ENCODE measurements at regions not wholly inside any gene's neighbourhood (a gene's known extent, or its start where the extent isn't known, plus 50 kb on each side); places are given as distances from the start of the nearest gene placed in this dataset.

DNA sequence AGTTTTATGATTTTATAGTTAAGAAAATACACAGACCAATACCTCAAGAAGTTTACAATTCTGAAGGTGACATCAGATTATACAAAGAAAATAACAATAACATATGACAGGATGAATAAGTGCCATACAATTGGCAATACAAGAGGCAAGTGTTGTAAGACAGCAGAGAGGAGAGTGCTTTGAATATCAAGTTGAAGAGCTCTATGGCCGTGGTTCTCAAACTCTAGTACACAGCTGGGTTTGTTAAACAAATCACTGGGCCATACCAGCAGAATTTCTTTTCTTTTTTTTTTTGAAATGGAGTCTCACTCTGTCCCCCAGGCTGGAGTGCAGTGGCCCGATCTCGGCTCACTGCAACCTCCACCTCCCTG is 167.1 kb upstream of the NECTIN3 start:
- TF ChIP-seq, protein P1, sequence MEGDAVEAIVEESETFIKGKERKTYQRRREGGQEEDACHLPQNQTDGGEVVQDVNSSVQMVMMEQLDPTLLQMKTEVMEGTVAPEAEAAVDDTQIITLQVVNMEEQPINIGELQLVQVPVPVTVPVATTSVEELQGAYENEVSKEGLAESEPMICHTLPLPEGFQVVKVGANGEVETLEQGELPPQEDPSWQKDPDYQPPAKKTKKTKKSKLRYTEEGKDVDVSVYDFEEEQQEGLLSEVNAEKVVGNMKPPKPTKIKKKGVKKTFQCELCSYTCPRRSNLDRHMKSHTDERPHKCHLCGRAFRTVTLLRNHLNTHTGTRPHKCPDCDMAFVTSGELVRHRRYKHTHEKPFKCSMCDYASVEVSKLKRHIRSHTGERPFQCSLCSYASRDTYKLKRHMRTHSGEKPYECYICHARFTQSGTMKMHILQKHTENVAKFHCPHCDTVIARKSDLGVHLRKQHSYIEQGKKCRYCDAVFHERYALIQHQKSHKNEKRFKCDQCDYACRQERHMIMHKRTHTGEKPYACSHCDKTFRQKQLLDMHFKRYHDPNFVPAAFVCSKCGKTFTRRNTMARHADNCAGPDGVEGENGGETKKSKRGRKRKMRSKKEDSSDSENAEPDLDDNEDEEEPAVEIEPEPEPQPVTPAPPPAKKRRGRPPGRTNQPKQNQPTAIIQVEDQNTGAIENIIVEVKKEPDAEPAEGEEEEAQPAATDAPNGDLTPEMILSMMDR (IDR thresholded peaks at IDR 0.05) = no peak
- H3K4me3 ChIP-seq = no peak overlapping the region
- no peaks in the 10 kb centered on the region for H3K36me3 ChIP-seq
- H3K4me1 ChIP-seq = no peaks in the 10 kb centered on the region
- H3K27me3 ChIP-seq = no peaks in the 10 kb centered on the region
- H3K9me3 ChIP-seq = no peaks in the 10 kb centered on the region
- no peak overlapping the region for H3K27ac ChIP-seq
- no peak for DNase-seq (ENCODE audit: low spot score in 2 of 2)
- intact Hi-C loops (cut with DNase I) = no loop called here

DNA sequence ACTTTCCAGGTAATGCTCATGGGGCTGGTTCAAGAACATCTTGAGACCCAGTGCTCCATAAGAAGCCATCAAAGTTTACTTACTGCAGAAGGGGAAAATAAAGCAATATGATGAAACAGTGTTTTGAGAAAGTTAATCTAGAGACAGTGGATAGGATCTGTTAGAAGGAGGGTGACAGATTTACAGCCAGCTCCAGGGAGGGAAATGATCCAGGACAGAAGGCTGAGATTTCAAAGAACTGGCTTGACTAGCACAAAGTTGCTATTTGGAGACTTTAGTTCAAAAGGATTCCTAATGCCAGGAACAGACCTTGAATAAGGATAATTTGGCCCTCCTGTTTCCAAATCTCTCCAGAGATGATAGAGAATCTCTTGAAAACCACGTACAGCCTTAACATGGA is 166.5 kb upstream of the NECTIN3 start:
- intact Hi-C loops (cut with DNase I) = no loop called here
- Histone ChIP-seq H3K36me3 (no peaks in the 10 kb centered on the region), H3K27me3 (no peaks in the 10 kb centered on the region), H3K27ac (no peak overlapping the region), H3K4me1 (no peaks in the 10 kb centered on the region), H3K4me3 (no peak overlapping the region), H3K9me3 (no peaks in the 10 kb centered on the region)
- DNase-seq (ENCODE audit: low spot score in 2 of 2) = no peak
- TF ChIP-seq, protein P1 (IDR thresholded peaks at IDR 0.05) = no peak

DNA sequence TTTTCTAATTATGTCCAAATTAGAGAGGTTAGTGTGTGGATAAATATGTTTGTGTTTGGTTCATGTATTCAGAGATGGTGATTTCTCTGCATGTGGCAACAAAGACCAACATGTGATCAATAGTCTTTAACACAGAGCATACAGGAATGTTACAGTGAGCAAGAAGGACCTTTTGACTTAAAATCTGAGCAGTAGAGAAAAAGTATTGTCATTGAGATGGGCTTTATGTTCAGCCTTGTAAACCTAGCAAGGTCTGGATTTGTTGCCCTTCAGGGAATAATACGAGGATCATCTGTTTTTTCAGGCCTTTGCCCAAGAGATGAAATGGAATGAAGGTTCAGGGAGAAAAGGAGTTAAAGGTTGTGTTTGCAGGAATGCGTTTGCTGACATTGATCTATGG is 161.8 kb upstream of the NECTIN3 start:
- intact Hi-C loops (cut with DNase I) = no loop called here
- Histone ChIP-seq H3K9me3 (no peaks in the 10 kb centered on the region), H3K4me3 (no peak overlapping the region), H3K27ac (no peak overlapping the region), H3K36me3 (no peaks in the 10 kb centered on the region), H3K27me3 (no peaks in the 10 kb centered on the region), H3K4me1 (no peaks in the 10 kb centered on the region)
- TF ChIP-seq, protein P1 (IDR thresholded peaks at IDR 0.05) = no peak
- DNase-seq (ENCODE audit: low spot score in 2 of 2) = no peak

DNA sequence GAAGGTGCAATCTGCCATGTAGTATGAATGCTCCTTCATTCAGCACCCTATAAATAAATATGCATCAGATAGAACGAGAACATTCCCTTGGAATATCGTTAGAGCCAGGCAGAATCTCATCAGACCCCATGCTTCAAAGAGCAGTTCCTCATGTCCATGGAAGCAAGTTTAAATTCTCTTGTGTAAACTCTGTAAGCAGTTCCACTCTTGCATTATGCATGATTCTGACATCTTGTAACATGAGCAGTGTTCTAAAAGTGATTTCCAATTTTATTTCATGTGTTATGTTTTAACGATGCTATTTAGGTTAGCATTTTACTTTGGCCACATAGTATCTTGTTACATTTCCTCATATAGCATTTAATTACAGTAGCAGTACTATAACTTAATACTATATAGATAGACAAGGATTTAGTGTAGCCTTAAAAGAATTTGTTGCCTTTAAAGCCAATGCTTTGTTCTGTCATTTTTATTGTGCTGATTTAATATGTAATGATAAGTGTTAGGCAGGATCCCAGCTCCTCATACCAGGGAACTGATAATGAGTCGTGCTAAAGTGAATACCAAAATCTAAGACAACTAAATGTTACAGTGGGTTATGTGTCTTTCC is 161.2 kb upstream of the NECTIN3 start:
- Histone ChIP-seq H3K9me3 (no peaks in the 10 kb centered on the region), H3K36me3 (no peaks in the 10 kb centered on the region), H3K27ac (no peak overlapping the region), H3K27me3 (no peaks in the 10 kb centered on the region), H3K4me3 (no peak overlapping the region), H3K4me1 (no peaks in the 10 kb centered on the region)
- intact Hi-C loops (cut with DNase I) = no loop called here
- TF ChIP-seq, protein P1 (IDR thresholded peaks at IDR 0.05) = no peak
- DNase-seq (ENCODE audit: low spot score in 2 of 2) = no peak

DNA sequence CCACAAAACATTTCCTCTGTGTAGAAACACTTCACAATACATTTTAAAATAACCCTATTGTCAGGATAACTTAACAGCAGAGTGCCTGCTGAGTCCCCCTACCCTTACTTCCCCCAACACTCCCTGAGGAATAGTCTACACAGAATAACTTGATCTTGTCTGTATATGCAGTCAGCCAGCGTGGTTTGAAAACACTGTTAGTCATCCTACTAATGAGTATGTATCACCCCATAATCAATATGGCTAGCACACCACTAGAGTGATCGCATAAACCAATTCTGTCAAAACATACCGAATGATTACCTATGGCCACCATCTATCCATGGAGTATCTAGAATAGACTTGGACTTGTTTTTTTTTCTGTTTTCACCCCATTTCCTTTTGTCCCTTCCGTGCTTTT is 152.7 kb upstream of the NECTIN3 start:
- H3K4me3 ChIP-seq = no peak overlapping the region
- H3K27me3 ChIP-seq = no peaks in the 10 kb centered on the region
- no peaks in the 10 kb centered on the region for H3K36me3 ChIP-seq
- TF ChIP-seq, protein P1 (IDR thresholded peaks at IDR 0.05) = no peak
- no peaks in the 10 kb centered on the region for H3K4me1 ChIP-seq
- no peak for DNase-seq (ENCODE audit: low spot score in 2 of 2)
- no peak overlapping the region for H3K27ac ChIP-seq
- intact Hi-C loops (cut with DNase I) = no loop called here
- peaks cover 0 to 4% of the 10 kb centered on the region in 2 donors for H3K9me3 ChIP-seq

DNA sequence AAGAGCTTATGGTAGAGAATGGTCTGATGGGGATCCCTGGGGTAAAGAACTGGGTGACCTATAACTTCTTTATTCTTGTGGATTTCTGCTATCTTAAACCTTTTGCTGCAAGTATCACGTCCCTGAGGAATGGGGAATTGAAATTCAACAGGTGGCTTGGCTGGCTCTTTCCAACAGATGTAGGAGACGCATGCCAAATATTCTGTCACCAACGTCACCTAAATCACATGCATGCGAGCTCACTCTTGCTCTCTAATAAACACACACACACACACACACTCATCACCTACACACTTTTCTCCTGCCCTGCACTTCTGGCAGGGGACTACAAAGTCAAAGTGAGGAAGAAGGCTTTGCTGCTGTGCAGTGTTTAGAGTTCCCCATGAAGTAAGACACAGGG is 145.8 kb upstream of the NECTIN3 start:
- Histone ChIP-seq H3K4me3 (no peak overlapping the region), H3K27me3 (no peaks in the 10 kb centered on the region), H3K4me1 (no peaks in the 10 kb centered on the region), H3K36me3 (no peaks in the 10 kb centered on the region), H3K9me3 (no peaks in the 10 kb centered on the region), H3K27ac (no peak overlapping the region)
- intact Hi-C loops (cut with DNase I) = no loop called here
- no peak for DNase-seq (ENCODE audit: low spot score in 2 of 2)
- TF ChIP-seq, protein P1 (IDR thresholded peaks at IDR 0.05) = no peak
